NCI-H69 (cell line): ENCODE measurements at regions not wholly inside any gene's neighbourhood (a gene's known extent, or its start where the extent isn't known, plus 50 kb on each side); places are given as distances from the start of the nearest gene placed in this dataset.

Source experiments
- DNase-seq: peaks from one replicate; lab custom pipeline; 2025; lab: John Stamatoyannopoulos, UW

DNA sequence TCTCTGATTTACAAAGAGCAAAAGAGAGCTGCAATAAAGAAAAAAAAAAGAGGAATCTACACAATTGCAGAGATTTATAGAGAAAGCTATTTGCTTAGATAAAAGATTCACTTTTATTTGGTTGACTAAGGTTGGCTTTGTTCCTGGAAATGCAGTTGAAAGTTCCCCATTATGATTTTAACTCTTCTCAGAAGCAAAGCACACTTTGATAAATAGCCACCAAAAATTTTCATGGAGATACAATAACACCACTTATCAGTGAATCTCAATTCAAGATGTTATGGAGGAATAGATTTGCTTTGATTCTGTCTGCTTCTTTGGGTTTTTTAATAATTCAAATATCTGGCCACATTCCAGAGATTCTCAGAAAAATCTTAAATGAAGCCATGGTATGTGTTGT is 88.5 kb upstream of the ANO3 start:
- no peak for DNase-seq

DNA sequence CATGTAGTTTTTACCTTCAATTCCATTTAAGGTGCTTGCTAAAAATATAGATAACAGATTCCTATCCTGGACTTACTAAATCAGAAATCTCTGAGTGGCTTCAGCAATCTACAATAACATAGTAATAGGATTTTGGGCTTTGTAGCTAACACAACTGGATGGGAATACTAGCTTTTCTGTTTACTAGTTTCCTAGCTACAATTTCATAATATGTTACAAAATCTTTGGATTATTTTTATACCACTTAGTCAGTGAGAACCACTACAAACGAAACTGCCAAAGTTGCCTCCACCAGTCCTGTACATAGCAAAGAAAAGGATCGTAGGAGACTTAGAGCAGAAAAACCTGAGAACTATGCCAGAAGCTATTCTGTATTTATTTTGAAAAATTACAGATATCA is 87.7 kb upstream of the ANO3 start:
- no peak for DNase-seq

DNA sequence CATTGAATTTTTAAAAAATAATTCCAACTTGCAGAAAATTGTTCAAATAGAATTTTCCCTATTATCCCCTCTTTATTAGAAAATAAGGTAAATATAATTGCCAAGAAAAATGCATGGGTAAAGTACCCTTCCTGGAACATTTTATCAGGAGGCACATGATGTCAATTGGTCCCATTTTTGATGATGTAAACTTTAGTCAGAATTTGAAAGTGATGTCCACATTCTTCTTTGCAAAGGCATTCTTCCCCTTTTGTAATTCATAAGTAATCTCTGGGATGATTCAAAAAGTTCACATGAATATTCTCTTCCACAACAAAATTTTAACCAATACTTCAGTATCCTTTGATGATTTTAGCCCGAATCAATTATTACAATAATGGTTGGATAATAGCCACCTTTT is 86.9 kb upstream of the ANO3 start:
- no peak for DNase-seq

DNA sequence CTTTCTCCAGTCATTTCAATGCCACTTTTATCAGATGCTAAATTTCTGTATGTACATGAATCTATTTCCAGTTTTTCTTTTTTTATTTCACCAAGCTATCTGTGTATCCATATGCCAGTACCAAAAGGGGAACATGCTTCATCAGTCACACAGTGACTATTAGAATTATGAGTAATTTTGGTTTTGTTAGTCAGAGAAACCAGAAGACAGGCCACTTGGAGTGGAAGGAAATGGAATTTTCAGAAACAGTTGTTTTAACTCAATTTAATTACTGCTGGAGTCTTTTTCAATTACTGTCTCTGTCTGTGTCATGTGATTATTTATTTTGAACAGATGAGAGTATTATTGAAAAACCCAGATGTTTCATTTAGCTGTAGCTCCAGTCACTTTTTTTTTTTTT is 84.6 kb upstream of the ANO3 start:
- no peak for DNase-seq

DNA sequence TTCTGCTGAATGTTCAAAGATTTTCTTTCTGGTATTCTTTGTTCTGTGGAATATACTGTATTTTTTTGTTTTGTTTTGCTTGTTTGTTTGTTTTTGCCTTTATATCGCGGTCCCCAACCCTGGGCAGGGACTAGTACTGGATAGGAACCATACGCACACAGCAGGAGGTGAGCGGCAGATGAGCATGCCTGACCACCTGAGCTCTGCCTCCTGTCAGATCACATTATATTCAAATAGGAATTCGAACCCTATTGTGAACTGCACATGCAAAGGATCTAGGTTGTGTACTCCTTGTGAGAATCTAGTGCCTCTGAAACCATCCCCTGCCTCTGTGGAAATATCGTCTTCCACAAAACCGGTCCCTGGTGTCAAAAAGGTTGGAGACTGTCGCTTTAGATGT is 83.3 kb upstream of the ANO3 start:
- DNase-seq: no peak

DNA sequence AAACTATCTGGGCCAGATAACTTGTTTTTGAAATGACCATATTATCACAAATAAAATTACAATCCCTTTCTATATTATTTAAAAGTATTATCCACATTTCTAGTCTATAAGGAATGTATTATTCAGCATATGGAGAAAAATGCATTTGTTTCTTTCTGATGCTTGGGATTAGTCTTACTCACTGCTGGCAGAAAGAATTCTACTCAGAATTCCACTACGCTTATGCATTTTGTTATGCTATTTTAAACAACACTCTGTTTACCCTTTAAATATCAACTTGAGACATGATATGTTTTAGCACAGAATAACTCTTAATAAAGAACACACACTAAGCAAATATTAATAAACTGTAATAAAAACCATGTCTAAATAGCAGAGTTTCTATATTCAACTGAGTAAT is 77.6 kb upstream of the ANO3 start:
- no peak for DNase-seq

DNA sequence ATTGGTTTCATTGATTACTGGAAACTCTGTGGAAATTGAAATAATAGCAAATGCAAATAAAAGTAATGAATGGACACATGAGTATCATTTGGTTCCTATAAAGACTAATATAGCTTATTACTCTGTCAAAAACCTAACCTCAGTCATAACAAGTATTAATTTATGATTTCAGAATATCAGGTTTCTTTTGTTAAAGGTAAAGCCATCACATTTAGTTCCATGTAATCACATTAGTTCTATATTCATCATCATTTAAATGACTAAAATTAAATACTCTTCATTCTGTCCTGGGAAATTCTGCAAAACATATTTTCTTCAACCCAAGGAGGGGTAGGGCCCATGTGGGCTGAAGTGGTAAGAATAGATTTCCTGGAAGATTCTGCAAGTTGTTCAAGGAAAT is 68.2 kb upstream of the ANO3 start:
- no peak for DNase-seq

DNA sequence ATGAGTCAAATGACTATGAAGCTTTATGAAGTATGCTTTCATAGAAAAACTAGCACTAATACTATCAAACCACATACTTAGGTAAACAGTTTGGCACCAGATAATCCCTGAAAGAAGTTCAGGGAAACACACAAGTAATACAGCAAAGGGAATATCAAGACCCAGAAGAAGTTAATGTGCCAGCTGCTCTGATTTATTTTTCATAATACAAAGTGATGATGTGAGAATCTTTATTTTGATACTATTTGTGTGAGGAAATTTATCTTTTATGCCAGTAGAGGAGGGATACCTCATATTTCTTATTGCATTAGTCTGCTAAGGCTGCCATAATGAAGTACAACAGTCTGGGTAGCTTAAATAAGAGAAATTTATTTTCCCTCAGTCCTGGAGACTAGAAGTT is 67.7 kb upstream of the ANO3 start:
- DNase-seq: no peak

DNA sequence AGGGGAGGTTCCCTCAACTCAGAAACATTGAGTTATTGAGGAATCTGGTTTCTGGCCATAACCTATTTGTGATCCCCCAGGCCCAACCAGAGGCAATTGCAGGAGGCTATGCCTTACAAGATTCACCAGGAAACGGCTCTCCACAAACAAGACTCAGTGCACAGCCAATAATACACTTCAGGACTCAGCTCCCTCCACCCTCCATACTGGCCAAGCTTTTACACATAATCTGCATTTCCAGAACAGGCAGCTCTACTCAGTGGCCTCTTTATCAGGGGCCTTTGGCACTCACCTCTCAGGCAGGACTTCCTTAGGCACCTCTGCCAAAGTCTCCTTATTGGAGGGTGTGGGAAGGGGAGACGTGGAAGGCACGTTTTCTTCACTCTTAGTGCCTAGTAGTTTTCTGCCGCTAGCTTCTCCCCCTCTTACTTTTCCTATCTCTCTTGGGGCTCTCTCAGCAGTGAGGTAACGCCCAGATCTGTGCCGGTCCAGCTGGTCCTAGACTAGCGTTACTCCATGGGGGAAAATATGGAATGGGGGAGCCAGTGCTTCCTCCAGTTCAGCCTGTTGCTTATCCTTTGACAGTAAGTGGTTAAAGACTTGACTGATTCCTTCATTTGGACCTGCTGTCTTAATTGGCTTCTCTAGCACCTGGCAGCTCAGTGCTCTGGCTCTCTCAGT is 62.8 kb upstream of the ANO3 start:
- no peak for DNase-seq

DNA sequence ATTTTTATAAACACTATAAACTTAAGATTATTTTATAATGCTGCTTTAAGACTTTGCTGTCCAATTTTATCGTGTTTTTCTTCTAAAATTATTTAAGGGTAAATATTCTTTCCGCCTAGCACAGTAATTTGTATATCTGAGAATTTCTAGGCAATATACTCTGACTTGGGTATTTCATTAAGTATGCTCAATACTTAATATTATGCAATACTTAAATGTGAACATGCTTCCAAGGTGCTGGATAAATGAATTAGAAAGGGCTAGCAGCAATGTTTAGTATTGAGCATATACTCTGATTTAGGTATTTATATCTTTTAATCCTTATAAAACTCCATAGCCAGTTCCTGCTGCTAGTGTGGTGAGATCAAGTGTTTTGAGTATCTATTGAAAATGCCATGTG is 60.3 kb upstream of the ANO3 start:
- no peak for DNase-seq

DNA sequence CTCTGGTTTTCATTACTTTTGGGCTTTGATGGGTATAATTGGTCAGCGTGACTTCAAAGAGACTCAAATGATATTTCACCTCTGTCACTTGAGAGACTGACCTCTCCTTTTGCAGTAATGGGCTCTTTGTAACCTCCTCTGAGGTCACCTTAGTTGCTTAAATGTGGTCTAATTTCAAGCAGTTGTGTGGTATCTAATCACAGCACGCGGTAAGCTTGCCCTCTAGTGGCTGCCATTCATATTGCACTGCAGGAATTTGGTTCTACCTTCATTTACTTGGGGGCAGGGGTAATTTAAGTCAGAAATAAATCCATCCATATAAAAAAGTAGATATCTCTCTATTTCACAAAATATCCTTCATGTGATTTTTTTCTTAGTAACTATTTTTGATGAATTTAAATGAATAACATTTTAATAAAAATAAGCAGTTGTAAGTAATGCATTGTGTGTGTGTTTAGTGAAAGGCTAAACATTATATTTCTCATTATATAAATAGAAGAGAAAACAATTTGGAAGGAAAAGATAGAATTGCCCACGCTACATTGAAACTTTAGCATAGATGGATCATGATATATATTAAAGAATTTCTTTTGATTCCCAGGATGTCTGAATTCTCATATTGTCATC is 55.0 kb upstream of the ANO3 start:
- DNase-seq: peak; percentile 66

DNA sequence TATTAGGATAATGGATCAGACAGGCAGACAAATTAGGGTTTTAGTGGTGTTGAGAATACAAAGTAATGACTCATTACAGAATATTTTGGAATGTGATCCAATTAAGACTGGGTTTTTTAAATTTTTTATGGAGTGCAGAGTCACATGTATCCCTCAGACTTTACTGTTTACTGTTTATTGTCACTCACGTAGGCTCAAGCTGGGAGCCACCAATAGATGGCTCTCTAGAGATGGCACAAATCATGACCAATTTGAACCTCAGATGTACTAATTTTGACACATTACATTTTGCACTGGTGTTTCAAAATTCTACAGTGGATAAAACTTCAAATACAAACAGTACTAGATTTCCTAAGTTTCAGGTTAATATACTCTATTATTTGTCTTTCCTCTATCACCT is 53.6 kb upstream of the ANO3 start:
- DNase-seq: no peak
